WERI-Rb-1 (cell line): ENCODE measurements at regions not wholly inside any gene's neighbourhood (a gene's known extent, or its start where the extent isn't known, plus 50 kb on each side); places are given as distances from the start of the nearest gene placed in this dataset.

ENCODE experiments used
- DNase-seq: peaks from one replicate; pipeline ENCODE4 v3.0.0-alpha.2; 2020
- H3K27ac ChIP-seq: fragments of 250-450 bp; sonication (Bioruptor Pico); 2 replicates; pipeline ENCODE4 v1.5.1; 2020; ENCODE audit warnings: mild to moderate bottlenecking, moderate library complexity
- H3K27me3 ChIP-seq: fragments of 250-450 bp; sonication (Bioruptor Pico); 2 replicates; pipeline ENCODE4 v1.5.1; 2021; ENCODE audit warnings: mild to moderate bottlenecking, low read depth, moderate library complexity; ENCODE audit not compliant: insufficient read depth, severe bottlenecking
- H3K36me3 ChIP-seq: fragments of 250-450 bp; sonication (Bioruptor Pico); 2 replicates; pipeline ENCODE4 v1.5.1; 2020; ENCODE audit warnings: mild to moderate bottlenecking, moderate library complexity
- H3K4me3 ChIP-seq: 2 replicates; pipeline ENCODE4 v1.5.1; 2011; ENCODE audit warnings: low read depth, mild to moderate bottlenecking, control low read depth, low read length
- H3K9me3 ChIP-seq: fragments of 250-450 bp; sonication (Bioruptor Pico); 2 replicates; pipeline ENCODE4 v1.5.1; 2021; ENCODE audit warnings: mild to moderate bottlenecking, moderate library complexity; ENCODE audit not compliant: severe bottlenecking
- CTCF ChIP-seq: IDR thresholded peaks from 2 replicates; pipeline ENCODE4 v1.5.1; 2011; ENCODE audit warnings: low read depth, mild to moderate bottlenecking, control low read depth, inconsistent platforms, low read length

GRCh38 chr6:98179606-98180005 is 654.8 kb upstream of the POU3F2 start:
- Histone ChIP-seq H3K9me3 (no peaks in the 10 kb centered on the region), H3K27me3 (no peaks in the 10 kb centered on the region), H3K4me3 (no peak overlapping the region), H3K27ac (no peak overlapping the region), H3K36me3 (no peaks in the 10 kb centered on the region)
- DNase-seq = no peak
- no peak for TF ChIP-seq CTCF

GRCh38 chr6:98200084-98200483 is 634.3 kb upstream of the POU3F2 start:
- Histone ChIP-seq H3K9me3 (no peaks in the 10 kb centered on the region), H3K36me3 (no peaks in the 10 kb centered on the region), H3K27me3 (no peaks in the 10 kb centered on the region), H3K4me3 (no peak overlapping the region), H3K27ac (no peak overlapping the region)
- no peak for DNase-seq
- TF ChIP-seq CTCF = no peak

DNA sequence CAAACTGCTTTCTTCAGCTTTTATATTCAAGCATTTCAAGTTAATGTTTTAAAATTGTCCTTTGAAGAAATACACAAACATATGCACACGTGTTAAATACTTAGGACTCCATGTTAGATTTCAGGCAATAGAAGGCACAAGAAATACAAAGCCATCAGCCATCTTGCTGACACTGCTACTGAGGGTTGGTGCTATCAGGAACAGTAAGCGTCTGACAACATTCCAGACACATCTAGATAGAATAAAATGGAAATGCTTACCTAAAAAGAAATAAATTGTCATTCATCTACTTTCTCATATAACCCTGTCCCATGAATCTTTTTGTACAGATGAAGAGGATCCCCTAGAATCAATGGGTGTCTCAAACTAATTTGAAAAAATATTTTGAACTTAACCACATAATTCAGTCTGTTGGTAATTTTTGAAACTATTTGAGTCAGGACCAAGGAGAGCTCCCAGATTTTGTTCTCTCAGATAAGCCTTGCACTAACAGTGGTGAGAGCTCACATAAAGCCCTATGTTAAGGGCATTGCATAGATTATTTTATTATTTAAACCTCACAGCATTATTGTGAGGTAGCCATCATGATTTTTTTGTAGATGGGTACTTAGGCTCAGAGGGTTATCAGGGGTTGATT is 631.1 kb upstream of the POU3F2 start:
- Histone ChIP-seq H3K9me3 (no peaks in the 10 kb centered on the region), H3K36me3 (no peaks in the 10 kb centered on the region), H3K27ac (no peak overlapping the region), H3K27me3 (no peaks in the 10 kb centered on the region), H3K4me3 (no peak overlapping the region)
- DNase-seq = no peak
- no peak for TF ChIP-seq CTCF

DNA sequence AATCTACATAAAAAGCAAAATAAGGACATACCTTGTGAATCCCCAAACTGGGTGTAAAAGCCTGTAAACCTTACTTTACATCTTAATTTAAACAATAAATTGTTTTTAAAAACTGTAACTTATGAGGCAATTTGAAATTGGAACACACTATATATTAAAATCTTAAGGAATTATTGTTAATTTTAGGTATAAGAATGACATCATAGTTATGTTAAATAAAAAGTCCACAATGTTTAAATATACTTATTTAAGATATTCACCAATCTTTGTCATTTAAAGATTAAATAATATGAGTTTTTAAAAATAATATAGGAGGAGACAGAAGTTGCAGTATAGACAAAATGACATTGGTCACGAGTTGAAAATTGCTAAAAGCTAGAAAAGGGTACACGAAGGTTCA is 621.9 kb upstream of the POU3F2 start:
- TF ChIP-seq CTCF = no peak
- Histone ChIP-seq H3K9me3 (no peaks in the 10 kb centered on the region), H3K27me3 (no peaks in the 10 kb centered on the region), H3K36me3 (no peaks in the 10 kb centered on the region), H3K27ac (no peak overlapping the region), H3K4me3 (no peak overlapping the region)
- DNase-seq = no peak

GRCh38 chr6:98215531-98215930 is 618.8 kb upstream of the POU3F2 start:
- DNase-seq = no peak
- no peak for TF ChIP-seq CTCF
- Histone ChIP-seq H3K9me3 (no peaks in the 10 kb centered on the region), H3K27me3 (no peaks in the 10 kb centered on the region), H3K36me3 (no peaks in the 10 kb centered on the region), H3K4me3 (no peak overlapping the region), H3K27ac (no peak overlapping the region)

- TF ChIP-seq CTCF = no peak
- Histone ChIP-seq H3K27ac (no peak overlapping the region), H3K4me3 (no peak overlapping the region), H3K27me3 (no peaks in the 10 kb centered on the region), H3K9me3 (no peaks in the 10 kb centered on the region), H3K36me3 (no peaks in the 10 kb centered on the region)
- DNase-seq = no peak
These were observed 604.1 kb upstream of the POU3F2 start for GRCh38 chr6:98230250-98230649.
